Hematopoietic multipotent progenitor cell treated with erythropoietin and hydrocortisone succinate and interleukin-3 and kit ligand, for 4 days (in vitro differentiated cells): ENCODE measurements at regions not wholly inside any gene's neighbourhood (a gene's known extent, or its start where the extent isn't known, plus 50 kb on each side); places are given as distances from the start of the nearest gene placed in this dataset.
"Not testable (repeated sequence)": the region's sequence is repeated elsewhere in the genome, so short reads cannot be mapped to it uniquely, and the experiment has no call there.

Experiments used
- DNase-seq: peaks from one replicate; pipeline ENCODE4 v3.0.0-alpha.2; 2015

DNA sequence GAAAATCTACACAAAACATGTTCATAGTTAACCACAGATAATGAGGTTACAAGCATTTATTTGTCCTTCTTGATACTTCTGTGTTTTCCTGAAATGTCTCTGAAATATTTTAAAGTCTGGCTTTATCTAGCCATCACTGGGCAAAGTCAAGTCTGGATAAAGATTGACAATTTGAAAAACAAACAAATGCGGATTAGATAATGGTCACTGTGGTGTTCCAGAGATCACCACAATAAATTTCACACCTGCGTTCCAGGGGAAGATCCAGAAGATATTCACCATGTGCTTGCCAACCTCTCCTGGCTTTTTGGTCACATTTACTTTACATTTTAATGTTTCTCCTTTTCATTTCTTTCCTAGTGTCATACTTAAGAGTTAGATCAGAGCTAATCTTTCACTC, 109.7 kb upstream of the CCDC28A start:
- no peak for DNase-seq

DNA sequence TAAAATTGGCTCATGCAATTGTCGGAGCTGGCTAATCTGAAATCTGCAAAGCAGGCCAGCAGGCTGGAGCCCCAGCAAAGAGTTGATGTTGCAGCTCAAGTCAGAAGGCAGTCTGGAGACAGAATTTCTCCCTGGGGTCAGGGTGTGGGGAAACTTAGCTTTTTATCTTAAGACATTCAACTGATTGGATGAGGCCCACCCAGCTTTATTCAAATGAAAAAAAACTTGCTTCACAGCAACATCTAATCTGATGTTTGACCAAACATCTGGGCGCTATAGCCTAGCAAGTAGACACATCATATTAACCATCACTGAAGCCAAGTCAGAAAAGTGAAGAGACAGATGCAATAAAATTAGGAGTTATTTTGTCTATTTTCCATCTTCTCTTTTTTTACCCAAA, 108.8 kb upstream of the CCDC28A start:
- DNase-seq: no peak

GRCh38 chr6:138666636-138667035, 106.9 kb upstream of the CCDC28A start:
- no peak for DNase-seq

GRCh38 chr6:138667408-138667807, 106.2 kb upstream of the CCDC28A start:
- DNase-seq: no peak

GRCh38 chr6:138671351-138671750, 102.2 kb upstream of the CCDC28A start:
- peak; percentile 37 for DNase-seq

DNA sequence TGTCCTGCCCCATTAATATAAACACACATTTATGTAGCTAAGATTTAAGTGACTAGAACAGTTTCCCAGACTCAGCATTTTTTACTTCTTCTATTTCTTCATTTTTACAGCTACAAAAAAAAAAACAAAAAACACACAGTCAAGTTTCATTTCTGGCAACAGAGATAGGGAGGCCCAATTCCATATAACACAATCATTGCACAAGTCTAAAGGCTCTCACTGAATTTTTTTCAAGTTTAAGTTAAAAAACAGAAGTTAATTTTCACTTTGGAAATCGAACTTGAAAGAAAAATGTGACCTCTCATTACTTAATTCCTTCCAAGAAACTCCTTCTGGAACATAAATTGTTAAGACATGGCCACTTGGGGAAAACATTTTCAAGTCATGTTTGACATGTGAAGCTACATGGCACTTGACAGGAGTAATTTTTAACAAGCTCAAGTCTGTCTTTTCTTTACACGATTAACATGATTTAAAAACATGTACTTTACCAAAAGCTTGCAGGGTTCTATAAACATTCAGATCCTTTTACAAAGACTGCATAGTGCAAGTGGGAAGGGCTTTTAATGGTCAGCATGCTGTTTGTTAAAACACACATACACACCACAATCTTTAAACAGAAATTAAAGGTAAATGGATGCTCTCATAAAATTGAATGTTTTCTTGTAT, 100.1 kb upstream of the CCDC28A start:
- DNase-seq: peak; percentile 67

DNA sequence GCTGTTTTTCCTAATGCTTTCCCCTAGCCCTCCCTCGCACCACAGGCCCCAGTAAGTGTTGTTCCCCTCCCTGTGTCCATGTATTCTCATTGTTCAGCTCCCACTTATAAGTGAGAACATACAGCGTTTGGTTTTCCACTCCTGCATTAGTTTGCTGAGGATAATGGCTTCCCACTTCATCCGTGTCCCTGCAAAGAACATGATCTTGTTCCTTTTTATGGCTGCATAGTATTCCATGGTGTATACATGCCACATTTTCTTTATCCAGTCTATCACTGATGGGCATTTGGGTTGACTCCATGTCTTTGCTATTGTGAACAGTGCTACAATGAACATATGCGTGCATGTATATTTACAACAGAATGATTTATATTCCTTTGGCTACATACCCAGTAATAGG, 99.1 kb upstream of the CCDC28A start:
- not testable (repeated sequence) for DNase-seq

GRCh38 chr6:138677538-138677937, 96.0 kb upstream of the CCDC28A start:
- no peak for DNase-seq

GRCh38 chr6:138678168-138678567, 95.4 kb upstream of the CCDC28A start:
- no peak for DNase-seq

DNA sequence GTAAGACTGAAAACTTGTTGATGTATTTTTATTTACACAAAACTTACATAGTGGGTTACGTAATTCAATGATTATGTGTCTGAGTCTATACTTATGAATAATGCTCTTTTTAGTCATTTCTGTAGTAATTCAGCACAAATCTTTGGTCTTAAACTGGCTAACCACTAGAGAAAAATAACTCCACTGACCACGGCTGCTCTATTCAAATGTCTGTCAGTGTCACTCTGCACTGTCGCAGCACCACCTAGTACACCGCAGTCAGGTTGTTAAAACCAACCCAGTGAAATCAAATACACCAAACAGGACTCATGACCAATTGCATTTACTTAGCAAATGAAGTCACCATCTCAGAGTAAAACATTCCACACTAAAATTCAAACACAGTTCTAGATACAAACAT, 93.5 kb upstream of the CCDC28A start:
- no peak for DNase-seq

DNA sequence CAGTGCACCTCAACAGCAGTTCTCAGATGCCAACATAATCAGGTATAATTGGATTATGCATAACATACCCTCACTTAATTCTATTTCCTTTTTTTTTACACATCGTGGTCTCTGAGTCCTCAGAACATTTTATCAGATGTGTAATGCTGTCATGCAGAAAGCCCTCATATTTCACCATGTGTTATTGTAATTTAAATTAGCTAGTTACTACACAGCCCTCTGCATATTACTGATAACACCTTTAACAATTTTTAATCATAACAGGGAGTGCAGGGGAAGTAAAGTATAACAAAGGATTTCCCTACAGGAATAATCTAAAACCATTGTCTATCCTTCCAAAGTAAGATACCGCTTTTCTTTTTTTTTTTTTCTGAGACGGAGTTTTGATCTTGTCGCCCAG, 91.9 kb upstream of the CCDC28A start:
- peak; percentile 53 for DNase-seq

DNA sequence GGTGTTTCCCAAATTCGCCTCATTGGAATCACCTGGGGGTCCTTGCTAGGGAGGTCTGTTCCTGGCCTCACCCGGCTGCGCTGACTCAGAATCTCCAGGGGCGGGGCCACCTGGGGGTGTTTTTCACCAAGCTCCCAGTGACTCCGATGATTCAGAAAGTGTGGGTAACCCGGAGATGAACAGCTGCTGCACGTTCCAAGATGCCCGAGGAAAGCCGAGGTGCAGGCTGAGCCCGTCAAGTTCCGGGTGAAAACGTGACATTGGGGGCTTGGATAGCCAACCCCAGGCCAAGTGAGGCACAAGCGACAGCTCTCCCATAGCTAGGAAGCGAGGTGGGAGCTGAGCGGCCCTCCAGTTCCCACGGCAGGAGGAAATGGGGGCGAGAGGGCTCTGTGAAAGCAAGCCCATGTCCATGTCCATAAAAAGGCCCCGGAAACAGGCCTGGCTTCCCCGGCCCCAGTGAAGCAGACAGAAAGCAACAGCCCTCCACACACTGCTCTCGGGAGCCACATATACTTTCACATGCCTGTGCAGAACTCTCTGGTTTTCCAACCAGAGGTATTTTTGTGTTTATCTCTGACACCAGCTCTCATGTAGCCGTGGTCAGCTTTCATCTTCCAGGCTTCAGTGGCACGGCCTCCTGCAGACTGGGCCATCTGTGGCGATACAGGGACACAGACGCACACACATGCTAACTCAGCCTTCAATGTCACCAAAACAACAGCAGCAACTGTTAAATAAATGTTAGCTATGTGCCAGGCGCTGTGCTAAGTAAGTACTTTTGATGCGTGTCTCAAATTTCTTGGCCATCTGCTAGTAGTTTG, 90.7 kb upstream of the CCDC28A start:
- peak; percentile 65 for DNase-seq

GRCh38 chr6:138685257-138685656, 88.3 kb upstream of the CCDC28A start:
- DNase-seq: peak; percentile 39

DNA sequence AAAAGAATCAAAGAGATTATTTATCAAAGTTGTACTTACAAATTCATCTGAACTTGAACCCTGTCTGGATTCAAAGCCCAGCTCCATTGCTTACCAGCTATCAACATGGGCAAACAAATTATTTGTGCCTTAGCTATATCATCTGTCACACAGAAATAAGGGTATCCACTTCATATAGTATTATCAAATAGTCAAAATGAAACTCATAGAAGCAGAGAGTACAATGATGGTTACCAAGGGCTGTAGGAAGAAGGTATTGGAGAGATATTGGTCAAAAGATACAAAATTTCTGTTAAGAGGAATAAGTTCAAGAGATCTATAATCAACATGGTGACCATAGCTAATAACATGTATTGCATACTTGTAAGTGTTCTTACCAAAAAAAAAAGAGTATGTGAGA, 87.8 kb upstream of the CCDC28A start:
- DNase-seq: no peak

DNA sequence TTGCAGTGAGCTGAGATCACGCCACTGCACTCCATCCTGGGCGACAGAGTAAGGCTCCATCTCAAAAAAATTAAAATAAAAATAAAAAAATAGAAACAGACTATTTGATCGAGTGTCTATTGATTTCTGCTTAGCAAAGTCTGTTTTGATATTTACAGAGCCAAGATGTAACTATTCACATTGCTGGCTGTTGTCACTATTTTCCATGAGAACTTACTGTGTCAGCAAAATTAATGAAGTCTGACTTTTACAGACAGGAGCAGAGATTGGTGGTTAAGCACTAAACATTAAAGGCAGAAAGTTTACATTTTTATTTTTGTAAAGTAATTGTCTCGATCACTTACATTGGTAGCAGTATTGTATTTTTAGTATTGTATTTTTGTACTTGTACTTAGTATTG, 85.0 kb upstream of the CCDC28A start:
- DNase-seq: no peak

DNA sequence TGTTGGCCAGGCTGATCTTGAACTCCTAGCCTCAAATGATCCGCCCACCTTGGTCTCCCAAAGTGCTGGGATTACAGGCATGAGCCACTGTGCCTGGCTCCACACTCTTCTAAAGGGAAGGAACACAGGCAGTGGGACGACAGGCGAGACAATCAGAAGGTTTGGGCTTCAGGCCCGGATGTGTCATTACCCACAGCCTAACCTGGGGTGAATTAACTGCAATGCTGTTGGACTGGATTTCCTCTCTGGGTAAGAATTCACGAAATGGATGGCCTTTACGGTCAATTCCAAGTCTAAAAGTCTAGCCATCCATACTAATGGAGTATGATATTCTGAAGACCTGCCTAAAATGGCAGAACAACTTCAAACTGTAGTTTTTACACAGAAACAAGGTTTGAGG, 83.7 kb upstream of the CCDC28A start:
- DNase-seq: no peak

GRCh38 chr6:138690975-138691594, 82.5 kb upstream of the CCDC28A start:
- no peak for DNase-seq

DNA sequence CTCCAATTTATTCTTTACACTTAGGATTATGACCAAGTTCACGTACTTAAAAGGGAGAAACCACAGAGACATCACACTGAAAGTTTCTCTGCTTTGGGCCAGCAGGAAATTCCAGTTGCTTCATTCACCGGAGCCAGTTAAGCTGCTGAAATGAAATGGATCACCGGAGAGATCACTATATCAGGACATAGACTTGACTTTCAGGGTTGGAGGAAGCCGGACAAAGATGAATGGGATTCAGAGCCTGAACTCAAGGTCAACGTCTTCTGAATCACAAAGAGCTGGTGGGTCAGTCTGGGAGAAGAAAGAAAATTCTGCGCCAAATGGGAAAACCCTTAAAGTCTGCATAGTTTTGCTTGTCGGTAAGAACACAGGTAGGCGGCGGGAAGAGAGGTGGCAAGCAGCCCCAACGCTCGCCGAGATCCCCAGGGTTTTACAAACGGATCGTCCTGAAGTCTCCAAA, 81.9 kb upstream of the CCDC28A start:
- no peak for DNase-seq

GRCh38 chr6:138692058-138692977, 81.3 kb upstream of the CCDC28A start:
- peak; percentile 76 for DNase-seq

DNA sequence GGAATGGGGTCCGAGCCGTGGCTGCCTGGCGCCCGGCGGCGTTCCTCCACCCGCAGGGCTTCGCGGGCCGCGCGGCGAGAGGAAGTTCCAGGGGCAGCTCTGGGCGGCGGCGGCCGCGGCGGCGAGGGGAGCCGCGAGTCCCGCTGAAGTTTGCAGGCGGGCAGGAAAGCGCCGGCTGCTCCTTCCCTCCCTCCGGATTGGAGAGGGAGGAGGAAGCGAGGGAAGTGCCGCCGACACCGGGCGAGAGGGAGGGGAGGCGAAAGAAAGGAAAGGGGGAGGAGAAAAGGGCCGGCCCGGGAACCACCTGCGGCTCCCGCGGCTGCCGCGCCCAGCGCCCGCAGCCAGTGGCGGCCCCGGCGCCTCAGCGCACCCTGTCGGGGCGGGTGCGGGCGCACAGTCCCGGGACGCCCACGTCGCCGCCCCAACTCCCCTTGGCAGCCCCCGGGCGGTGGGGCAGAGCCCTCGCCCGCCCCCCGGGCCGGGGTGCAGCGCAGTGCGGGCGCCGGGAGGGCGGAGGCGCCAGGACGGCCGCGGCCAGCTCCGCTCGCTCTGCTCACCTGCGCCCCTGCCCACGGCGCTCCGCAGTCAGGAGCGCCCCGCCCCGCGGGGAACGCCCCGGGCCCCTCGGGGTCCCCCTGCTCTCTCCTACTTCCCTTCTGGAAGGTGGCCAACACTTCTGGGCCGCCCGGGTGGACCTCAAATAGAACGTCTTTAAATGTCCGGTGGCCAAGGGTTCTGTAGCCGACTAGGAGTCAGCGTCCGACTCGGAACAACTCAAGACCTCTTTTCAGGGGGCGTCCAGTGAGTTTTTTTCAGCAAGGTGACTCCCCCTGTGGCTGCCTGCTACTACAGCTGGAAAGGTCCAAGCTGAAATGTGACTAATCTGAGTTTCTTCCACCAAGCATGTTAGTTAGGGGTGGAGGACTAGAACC, 80.3 kb upstream of the CCDC28A start:
- peak; percentile 70 for DNase-seq

DNA sequence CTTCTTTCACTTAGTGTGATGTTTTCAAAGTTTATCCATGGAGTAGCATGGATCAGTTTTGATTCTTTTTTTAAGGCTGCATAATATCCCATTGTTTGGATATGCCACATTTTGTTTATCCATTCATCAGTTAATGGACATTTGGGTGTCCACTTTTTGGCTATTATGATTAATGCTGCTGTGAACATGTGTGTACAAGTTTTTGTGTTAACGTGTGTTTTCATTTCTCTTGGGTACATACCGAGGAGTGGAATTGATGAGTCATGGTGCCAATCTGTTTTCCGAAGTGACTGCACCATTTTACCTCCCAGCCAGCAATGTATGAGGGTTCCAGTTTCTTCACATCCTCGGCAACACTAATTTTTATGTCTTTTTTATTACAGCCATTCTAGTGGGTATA, 78.4 kb upstream of the CCDC28A start:
- DNase-seq: no peak

DNA sequence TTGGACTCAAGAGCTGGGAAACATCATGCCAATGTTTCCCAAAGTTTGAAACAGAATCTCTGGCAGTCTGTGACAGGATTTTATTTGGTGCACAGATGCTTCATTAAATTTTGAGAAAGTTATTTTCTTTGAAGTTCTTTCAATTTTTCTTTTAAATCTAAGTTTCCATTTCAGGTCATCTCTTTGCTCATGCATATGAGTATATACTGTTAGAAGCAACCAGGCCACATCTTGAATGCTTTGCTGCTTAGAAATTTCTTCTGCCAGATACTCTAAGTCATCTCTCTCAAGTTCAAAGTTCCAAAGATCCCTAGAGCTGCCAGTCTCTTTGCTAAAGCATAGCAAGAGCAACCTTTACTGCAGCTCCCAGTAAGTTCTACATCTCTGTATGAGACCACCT, 59.1 kb upstream of the CCDC28A start:
- DNase-seq: no peak
